K562 (cell line): ENCODE measurements at regions not wholly inside any gene's neighbourhood (a gene's known extent, or its start where the extent isn't known, plus 50 kb on each side); places are given as distances from the start of the nearest gene placed in this dataset.

Experiments used
- ATF1 ChIP-seq, 2 experiments: fragments of 450-650 bp in 1 of 2; IDR thresholded peaks; 2 replicates each; pipeline ENCODE4 v1.6.1; 2016; ENCODE audit warnings: missing compliant biosample characterization in 1 of 2, missing genetic modification characterization in 1 of 2
- CC2D1A ChIP-seq: fragments of 450-650 bp; IDR thresholded peaks from 2 replicates; pipeline ENCODE4 v1.6.1; 2017; ENCODE audit warnings: mild to moderate bottlenecking
- CREB1 ChIP-seq, 2 experiments: sonication (generic) in 1 of 2; formaldehyde crosslinking in 1 of 2; IDR thresholded peaks; 2 replicates each; pipeline versions ENCODE4 v1.6.1 to v1.8.0; 2012 to 2022; ENCODE audit warnings: inconsistent platforms in 1 of 2, mild to moderate bottlenecking in 1 of 2, missing genetic modification reagents in 1 of 2, moderate library complexity in 1 of 2
- ELF1 ChIP-seq: fragments of 200-800 bp; sonication (Bioruptor generic); IDR thresholded peaks from 2 replicates; pipeline ENCODE4 v1.6.1; 2016; ENCODE audit warnings: missing genetic modification characterization, missing compliant biosample characterization
- MTA1 ChIP-seq: fragments of 450-650 bp; IDR thresholded peaks from 2 replicates; pipeline ENCODE4 v1.6.1; 2017; ENCODE audit warnings: borderline replicate concordance
- NCOA1 ChIP-seq: fragments of 450-650 bp; IDR thresholded peaks from 2 replicates; pipeline ENCODE4 v1.6.1; 2016; ENCODE audit warnings: low read depth
- SIRT6 ChIP-seq: IDR thresholded peaks from one replicate; pipeline ENCODE4 v1.6.1; 2012; ENCODE audit warnings: low read depth, mild to moderate bottlenecking, control low read depth, inconsistent platforms, low read length, moderate library complexity
- ZNF174 ChIP-seq: fragments of 250-450 bp; sonication (Bioruptor Pico); IDR thresholded peaks from 2 replicates; pipeline ENCODE4 v1.4.0; 2020; ENCODE audit warnings: mild to moderate bottlenecking
- ZNF232 ChIP-seq: sonication (generic); formaldehyde crosslinking; IDR thresholded peaks from 2 replicates; pipeline ENCODE4 v1.8.0; 2022; ENCODE audit warnings: mild to moderate bottlenecking, missing genetic modification reagents
- ZNF644 ChIP-seq: fragments of 200-800 bp; sonication (Bioruptor generic); IDR thresholded peaks from 2 replicates; pipeline ENCODE4 v1.6.1; 2016; ENCODE audit warnings: low read depth, missing genetic modification characterization, missing compliant biosample characterization
- TF ChIP-seq, protein P1 (sequence below): sonication (generic); formaldehyde crosslinking; IDR thresholded peaks from 2 replicates; pipeline ENCODE4 v1.8.1; 2022; ENCODE audit warnings: missing genetic modification reagents
- TF ChIP-seq, protein P2 (sequence below): sonication (generic); formaldehyde crosslinking; IDR thresholded peaks from 2 replicates; pipeline ENCODE4 v1.9.0; 2022; ENCODE audit warnings: mild to moderate bottlenecking, missing genetic modification reagents
- TF ChIP-seq, protein P3 (sequence below), 2 experiments: fragments of 450-650 bp; IDR thresholded peaks; 2 replicates each; pipeline ENCODE4 v1.6.1; 2016; ENCODE audit warnings: mild to moderate bottlenecking in 2 of 2, borderline replicate concordance in 1 of 2, low read depth in 1 of 2, moderate library complexity in 1 of 2

DNA sequence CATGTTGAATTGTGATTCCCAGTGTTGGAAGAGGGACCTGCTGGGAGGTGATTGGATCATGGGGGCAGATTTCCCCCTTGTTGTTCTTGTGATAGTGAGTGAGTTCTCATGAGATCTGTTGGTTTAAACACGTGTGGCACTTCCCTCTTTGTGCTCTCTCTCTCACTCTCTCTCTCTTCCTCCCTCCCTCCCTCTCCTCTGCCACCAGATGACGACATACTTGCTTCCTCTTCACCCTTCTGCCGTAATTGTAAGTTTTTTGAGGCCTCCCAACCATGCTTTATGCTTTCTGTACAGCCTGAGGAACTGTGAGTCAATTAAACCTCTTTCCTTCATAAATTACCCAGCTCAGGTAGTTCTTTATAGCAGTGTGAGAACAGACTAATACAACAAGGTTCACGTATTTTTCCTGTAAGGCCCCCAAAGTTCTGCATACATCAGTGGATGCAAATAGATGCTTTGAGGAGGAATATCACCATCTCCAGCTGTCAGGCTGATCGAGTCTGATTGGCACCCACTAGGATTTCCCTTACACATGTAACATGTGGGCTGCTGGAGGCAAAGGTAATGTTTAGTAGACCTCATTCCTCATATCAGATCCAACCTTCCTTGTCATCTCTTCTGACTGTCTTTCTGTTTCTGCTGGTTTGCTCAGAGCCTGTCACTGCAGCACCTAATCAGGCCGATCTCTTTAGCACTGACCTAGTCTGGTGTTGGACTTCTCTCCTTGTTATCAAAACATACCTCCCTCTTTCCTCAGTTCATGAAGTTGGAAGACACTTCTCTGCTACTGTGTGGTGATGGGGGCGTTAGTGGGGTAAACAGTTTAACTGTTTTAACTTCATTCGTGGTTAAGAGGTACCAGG, 54.3 kb upstream of the BACH2 start (continued):
- no peak for TF ChIP-seq ZNF174
- TF ChIP-seq ZNF232 (CRISPR knock-in tag) = no peak
- TF ChIP-seq, protein P1, sequence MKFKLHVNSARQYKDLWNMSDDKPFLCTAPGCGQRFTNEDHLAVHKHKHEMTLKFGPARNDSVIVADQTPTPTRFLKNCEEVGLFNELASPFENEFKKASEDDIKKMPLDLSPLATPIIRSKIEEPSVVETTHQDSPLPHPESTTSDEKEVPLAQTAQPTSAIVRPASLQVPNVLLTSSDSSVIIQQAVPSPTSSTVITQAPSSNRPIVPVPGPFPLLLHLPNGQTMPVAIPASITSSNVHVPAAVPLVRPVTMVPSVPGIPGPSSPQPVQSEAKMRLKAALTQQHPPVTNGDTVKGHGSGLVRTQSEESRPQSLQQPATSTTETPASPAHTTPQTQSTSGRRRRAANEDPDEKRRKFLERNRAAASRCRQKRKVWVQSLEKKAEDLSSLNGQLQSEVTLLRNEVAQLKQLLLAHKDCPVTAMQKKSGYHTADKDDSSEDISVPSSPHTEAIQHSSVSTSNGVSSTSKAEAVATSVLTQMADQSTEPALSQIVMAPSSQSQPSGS (CRISPR knock-in tag) = 0 out of 2 replicates have a peak, but pooled peaks have one; percentile 52
- peak; percentile 21; the same call in 1 of the 2 replicates for TF ChIP-seq CC2D1A
- peak; percentile 46 for TF ChIP-seq MTA1
- no peak for TF ChIP-seq ATF1 (CRISPR knock-in tag; IDR thresholded peaks at IDR 0.05)
- TF ChIP-seq ATF1 (tag; IDR thresholded peaks at IDR 0.05) = 0 out of 2 replicates have a peak, but pooled peaks have one; percentile 17
- TF ChIP-seq ELF1 (tag) = peak; percentile 36; the same call in 1 of the 2 replicates
- no peak for TF ChIP-seq SIRT6
- TF ChIP-seq, protein P2, sequence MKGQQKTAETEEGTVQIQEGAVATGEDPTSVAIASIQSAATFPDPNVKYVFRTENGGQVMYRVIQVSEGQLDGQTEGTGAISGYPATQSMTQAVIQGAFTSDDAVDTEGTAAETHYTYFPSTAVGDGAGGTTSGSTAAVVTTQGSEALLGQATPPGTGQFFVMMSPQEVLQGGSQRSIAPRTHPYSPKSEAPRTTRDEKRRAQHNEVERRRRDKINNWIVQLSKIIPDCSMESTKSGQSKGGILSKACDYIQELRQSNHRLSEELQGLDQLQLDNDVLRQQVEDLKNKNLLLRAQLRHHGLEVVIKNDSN = peak; percentile 48
- peak; percentile 41; the same call in 1 of the 2 replicates for TF ChIP-seq NCOA1
- TF ChIP-seq CREB1 (IDR thresholded peaks at IDR 0.05) = no peak
- TF ChIP-seq CREB1 (CRISPR knock-in tag; IDR thresholded peaks at IDR 0.05) = 0 out of 2 replicates have a peak, but pooled peaks have one; percentile 15
- TF ChIP-seq, protein P3, sequence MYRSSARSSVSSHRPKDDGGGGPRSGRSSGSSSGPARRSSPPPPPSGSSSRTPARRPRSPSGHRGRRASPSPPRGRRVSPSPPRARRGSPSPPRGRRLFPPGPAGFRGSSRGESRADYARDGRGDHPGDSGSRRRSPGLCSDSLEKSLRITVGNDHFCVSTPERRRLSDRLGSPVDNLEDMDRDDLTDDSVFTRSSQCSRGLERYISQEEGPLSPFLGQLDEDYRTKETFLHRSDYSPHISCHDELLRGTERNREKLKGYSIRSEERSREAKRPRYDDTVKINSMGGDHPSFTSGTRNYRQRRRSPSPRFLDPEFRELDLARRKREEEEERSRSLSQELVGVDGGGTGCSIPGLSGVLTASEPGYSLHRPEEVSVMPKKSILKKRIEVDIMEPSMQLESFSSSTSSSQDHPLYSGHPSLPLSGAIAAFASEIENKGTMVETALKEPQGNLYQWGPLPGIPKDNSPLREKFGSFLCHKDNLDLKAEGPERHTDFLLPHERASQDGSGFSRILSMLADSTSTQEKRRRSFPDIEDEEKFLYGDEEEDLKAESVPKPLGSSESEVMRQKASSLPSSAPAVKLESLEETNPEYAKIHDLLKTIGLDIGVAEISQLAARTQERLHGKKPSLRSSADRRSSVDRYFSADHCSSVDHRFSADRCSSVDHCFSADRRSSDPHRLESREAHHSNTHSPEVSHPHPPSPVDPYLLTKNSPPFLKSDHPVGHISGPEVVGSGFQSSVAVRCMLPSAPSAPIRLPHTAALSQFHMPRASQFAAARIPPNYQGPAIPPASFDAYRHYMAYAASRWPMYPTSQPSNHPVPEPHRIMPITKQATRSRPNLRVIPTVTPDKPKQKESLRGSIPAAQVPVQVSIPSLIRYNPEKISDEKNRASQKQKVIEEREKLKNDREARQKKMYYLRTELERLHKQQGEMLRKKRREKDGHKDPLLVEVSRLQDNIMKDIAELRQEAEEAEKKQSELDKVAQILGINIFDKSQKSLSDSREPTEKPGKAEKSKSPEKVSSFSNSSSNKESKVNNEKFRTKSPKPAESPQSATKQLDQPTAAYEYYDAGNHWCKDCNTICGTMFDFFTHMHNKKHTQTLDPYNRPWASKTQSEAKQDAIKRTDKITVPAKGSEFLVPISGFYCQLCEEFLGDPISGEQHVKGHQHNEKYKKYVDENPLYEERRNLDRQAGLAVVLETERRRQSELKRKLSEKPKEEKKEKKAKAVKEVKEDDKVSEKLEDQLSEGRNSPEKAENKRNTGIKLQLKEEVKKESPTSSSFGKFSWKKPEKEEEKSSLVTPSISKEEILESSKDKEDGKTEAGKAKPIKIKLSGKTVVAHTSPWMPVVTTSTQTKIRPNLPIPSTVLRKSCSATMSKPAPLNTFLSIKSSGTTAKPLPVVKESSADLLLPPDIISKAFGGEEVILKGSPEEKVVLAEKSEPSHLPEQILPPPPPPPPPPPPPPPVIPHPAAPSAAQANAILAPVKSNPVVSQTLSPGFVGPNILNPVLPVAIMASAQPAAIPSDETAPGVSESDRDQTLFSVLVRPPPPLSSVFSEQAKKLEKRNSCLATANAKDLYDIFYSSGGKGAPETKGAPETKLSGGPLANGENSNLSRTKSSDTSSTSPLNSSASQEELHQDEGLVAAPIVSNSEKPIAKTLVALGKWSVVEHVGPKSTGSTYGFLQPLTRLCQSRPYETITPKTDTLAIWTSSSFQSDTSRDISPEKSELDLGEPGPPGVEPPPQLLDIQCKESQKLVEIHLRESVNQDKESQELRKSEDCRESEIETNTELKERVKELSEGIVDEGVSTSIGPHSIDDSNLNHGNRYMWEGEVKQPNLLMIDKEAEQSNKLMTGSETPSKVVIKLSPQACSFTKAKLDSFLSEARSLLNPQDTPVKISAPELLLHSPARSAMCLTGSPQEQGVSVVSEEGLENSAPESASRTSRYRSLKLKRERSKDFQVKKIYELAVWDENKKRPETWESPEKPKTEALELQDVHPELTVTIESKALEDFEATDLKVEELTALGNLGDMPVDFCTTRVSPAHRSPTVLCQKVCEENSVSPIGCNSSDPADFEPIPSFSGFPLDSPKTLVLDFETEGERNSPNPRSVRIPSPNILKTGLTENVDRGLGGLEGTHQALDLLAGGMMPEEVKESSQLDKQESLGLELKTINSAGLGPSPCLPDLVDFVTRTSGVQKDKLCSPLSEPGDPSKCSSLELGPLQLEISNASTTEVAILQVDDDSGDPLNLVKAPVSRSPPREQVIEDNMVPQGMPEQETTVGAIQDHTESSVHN (IDR thresholded peaks at IDR 0.05; ENCODE audit: borderline replicate concordance in 1 of 2, low read depth in 1 of 2) = peak in 1 of 2 experiments; percentile 58; a peak in 1 of 4 replicates
- no peak for TF ChIP-seq ZNF644
